Duodenal mucosa (tissue), 2 donors: ENCODE measurements at regions not wholly inside any gene's neighbourhood (a gene's known extent, or its start where the extent isn't known, plus 50 kb on each side); places are given as distances from the start of the nearest gene placed in this dataset.
"Not testable (repeated sequence)": the region's sequence is repeated elsewhere in the genome, so short reads cannot be mapped to it uniquely, and the experiment has no call there.

Experiments used
- H3K27ac ChIP-seq: one replicate; pipeline ENCODE4 v1.7.0; 2013; ENCODE audit warnings: low read depth, low read length
- H3K27me3 ChIP-seq, 2 donors: one replicate each; pipeline ENCODE4 v1.7.0; 2013; ENCODE audit warnings: low read length in 2 of 2, control low read depth in 1 of 2; ENCODE audit not compliant: insufficient read depth in 2 of 2, control insufficient read depth in 1 of 2
- H3K36me3 ChIP-seq, 2 donors: one replicate each; pipeline ENCODE4 v1.7.0; 2013; ENCODE audit warnings: low read length in 2 of 2, control low read depth in 1 of 2; ENCODE audit not compliant: insufficient read depth in 2 of 2, control insufficient read depth in 1 of 2
- H3K4me1 ChIP-seq, 2 donors: one replicate each; pipeline ENCODE4 v1.7.0; 2013; ENCODE audit warnings: low read length in 2 of 2, control low read depth in 1 of 2; ENCODE audit not compliant: insufficient read depth in 2 of 2, control insufficient read depth in 1 of 2
- H3K4me3 ChIP-seq, 2 donors: one replicate each; pipeline ENCODE4 v1.7.0; 2013; ENCODE audit warnings: low read length in 2 of 2, low read depth in 1 of 2
- H3K9ac ChIP-seq, 2 donors: one replicate each; pipeline ENCODE4 v1.7.0; 2013; ENCODE audit warnings: low read length in 2 of 2, low read depth in 1 of 2
- H3K9me3 ChIP-seq, 2 donors: one replicate each; pipeline ENCODE4 v1.7.0; 2013; ENCODE audit warnings: low read length in 2 of 2, control low read depth in 1 of 2; ENCODE audit not compliant: control insufficient read depth in 1 of 2

GRCh38 chr12:131266591-131267467 is 313.1 kb downstream of the ADGRD1 start:
- no peaks in the 10 kb centered on the region for H3K36me3 ChIP-seq
- no peak overlapping the region for H3K4me3 ChIP-seq
- H3K4me1 ChIP-seq: peaks cover 7 to 12% of the 10 kb centered on the region in 2 donors
- H3K27ac ChIP-seq: no peak overlapping the region
- no peaks in the 10 kb centered on the region for H3K9me3 ChIP-seq
- no peak overlapping the region for H3K9ac ChIP-seq
- H3K27me3 ChIP-seq: no peaks in the 10 kb centered on the region

GRCh38 chr12:131267576-131267975 is 313.9 kb downstream of the ADGRD1 start:
- Histone ChIP-seq H3K4me1 (peaks cover 7 to 15% of the 10 kb centered on the region in 2 donors), H3K27ac (no peak overlapping the region), H3K36me3 (no peaks in the 10 kb centered on the region), H3K9me3 (no peaks in the 10 kb centered on the region), H3K9ac (no peak overlapping the region), H3K4me3 (no peak overlapping the region), H3K27me3 (no peaks in the 10 kb centered on the region)

DNA sequence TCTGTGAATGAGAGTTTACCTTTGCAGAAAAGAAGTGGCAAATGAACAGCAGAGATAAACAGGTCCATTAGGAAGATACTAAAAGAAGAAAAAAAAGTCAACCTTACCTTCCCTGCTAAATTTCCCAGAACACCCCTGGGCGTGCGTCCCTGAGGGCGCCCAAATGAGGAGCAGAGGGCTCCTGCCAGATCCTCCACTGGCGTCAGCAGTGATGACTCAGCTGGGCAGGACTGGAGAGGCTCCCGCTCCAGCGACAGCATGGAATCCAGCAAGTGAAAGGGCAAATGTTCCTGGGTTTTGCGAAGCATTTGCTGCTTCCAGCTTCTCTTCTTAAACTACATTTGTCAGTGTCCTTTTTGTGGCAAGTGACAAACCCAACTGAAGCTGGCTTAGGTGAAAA is 314.4 kb downstream of the ADGRD1 start:
- H3K36me3 ChIP-seq, H3K9ac ChIP-seq, H3K4me3 ChIP-seq, H3K27ac ChIP-seq, H3K9me3 ChIP-seq, H3K27me3 ChIP-seq: not testable (repeated sequence)
- H3K4me1 ChIP-seq: peaks cover 7 to 19% of the 10 kb centered on the region in 2 donors

DNA sequence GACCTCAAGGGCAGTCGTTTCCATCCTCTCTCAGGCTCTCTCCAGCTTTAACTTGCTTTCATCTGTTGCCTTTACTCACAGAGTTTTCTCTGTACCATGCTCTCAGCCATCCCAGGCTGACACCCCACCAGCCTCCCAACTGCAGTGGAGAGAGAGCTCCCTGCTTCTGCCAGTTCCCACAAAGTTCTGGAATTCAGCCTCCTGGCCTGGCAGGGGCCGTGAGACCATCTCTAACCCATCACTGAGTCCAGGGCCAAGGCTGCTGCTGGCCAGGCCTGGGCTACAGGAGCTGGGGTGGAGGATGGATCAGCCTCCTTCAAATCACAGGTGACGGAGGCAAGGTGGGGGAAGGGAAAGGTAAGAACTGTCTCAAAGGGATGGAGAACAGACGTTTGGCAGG is 314.9 kb downstream of the ADGRD1 start:
- H3K9ac ChIP-seq, H3K9me3 ChIP-seq, H3K36me3 ChIP-seq, H3K27ac ChIP-seq, H3K27me3 ChIP-seq, H3K4me3 ChIP-seq: not testable (repeated sequence)
- H3K4me1 ChIP-seq: peaks cover 7 to 24% of the 10 kb centered on the region in 2 donors

DNA sequence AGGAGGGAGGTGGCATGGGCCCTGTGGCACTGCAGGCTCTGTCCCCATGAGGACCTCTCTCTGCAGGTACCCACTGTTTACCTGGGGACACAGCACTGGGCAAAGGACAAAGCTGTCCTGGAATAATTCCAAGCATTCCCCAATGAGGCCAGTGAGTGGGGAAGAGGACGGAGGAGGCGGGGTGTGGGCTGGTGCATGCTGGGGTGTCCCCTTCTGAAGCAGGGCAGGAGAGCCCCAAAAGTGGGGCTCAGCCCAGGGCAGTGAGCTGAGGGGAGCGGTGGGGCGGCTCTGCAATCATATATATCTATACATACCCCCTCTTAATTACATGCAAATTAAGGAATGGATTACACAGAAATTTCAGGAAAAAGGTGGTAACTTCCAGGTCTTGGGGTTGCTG is 315.8 kb downstream of the ADGRD1 start:
- Histone ChIP-seq H3K9me3 (no peaks in the 10 kb centered on the region), H3K9ac (no peak overlapping the region), H3K4me3 (no peak overlapping the region), H3K27ac (no peak overlapping the region), H3K27me3 (no peaks in the 10 kb centered on the region), H3K4me1 (peaks cover 7 to 32% of the 10 kb centered on the region in 2 donors), H3K36me3 (no peaks in the 10 kb centered on the region)

DNA sequence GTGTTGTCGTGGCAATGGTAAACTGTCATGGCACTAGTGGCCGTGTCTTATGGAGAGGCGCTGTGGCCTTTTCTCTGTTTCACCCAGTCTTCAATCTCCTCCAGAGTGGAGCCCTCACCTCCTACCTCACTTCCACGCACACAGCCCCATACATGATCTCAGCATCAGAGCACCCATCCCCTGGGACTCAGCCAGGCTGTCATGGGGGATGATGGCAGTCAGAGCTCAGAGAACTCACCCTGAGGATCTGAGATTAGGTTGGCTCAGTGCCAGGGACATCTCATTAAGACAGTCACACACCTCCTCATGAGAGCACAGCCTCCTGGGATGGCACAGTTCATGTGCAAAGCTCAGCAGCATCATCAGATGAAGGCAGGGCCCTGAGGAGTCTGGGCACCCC is 316.3 kb downstream of the ADGRD1 start:
- H3K4me3 ChIP-seq, H3K9me3 ChIP-seq, H3K27ac ChIP-seq, H3K27me3 ChIP-seq, H3K9ac ChIP-seq, H3K36me3 ChIP-seq: not testable (repeated sequence)
- peaks cover 7 to 34% of the 10 kb centered on the region in 2 donors for H3K4me1 ChIP-seq

- H3K9me3 ChIP-seq: no peaks in the 10 kb centered on the region
- H3K27me3 ChIP-seq: no peaks in the 10 kb centered on the region
- peaks cover 7 to 34% of the 10 kb centered on the region in 2 donors for H3K4me1 ChIP-seq
- H3K27ac ChIP-seq: no peak overlapping the region
- H3K36me3 ChIP-seq: no peaks in the 10 kb centered on the region
- H3K9ac ChIP-seq: no peak overlapping the region
- H3K4me3 ChIP-seq: no peak overlapping the region
These were observed 318.0 kb downstream of the ADGRD1 start for GRCh38 chr12:131271724-131272123.

GRCh38 chr12:131272283-131272814 is 318.6 kb downstream of the ADGRD1 start:
- H3K27ac ChIP-seq, H3K36me3 ChIP-seq, H3K27me3 ChIP-seq, H3K9ac ChIP-seq, H3K9me3 ChIP-seq, H3K4me3 ChIP-seq: not testable (repeated sequence)
- H3K4me1 ChIP-seq: peaks cover 7 to 34% of the 10 kb centered on the region in 2 donors

GRCh38 chr12:131273291-131273845 is 319.7 kb downstream of the ADGRD1 start:
- no peaks in the 10 kb centered on the region for H3K9me3 ChIP-seq
- H3K4me3 ChIP-seq: no peak overlapping the region
- H3K4me1 ChIP-seq: peaks cover 7 to 29% of the 10 kb centered on the region in 2 donors
- no peaks in the 10 kb centered on the region for H3K36me3 ChIP-seq
- no peaks in the 10 kb centered on the region for H3K27me3 ChIP-seq
- no peak overlapping the region for H3K9ac ChIP-seq
- no peak overlapping the region for H3K27ac ChIP-seq

DNA sequence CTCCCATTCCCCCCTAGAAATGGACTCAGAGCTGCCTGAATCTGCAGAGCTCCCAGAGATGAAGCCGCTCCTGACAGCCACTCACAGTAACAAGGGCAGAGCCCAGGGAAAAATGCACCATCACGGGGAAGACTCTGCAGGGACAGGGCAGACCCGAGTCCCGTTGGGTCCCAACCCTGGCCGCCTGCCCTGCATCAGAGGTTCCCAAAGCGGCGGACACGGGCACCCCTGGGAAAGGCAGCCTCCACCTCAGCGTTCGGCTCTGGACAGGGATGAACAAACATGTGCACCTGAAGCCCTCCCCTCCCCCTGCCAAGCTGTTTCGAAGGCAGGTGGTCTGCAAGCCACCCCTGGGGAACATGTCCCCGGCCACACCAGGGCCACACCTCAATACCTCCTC is 320.4 kb downstream of the ADGRD1 start:
- Histone ChIP-seq H3K27ac (no peak overlapping the region), H3K27me3 (no peaks in the 10 kb centered on the region), H3K9ac (no peak overlapping the region), H3K9me3 (no peaks in the 10 kb centered on the region), H3K4me1 (peaks cover 7 to 29% of the 10 kb centered on the region in 2 donors), H3K36me3 (no peaks in the 10 kb centered on the region), H3K4me3 (no peak overlapping the region)
